GM12891 (cell line): ENCODE measurements at regions not wholly inside any gene's neighbourhood (a gene's known extent, or its start where the extent isn't known, plus 50 kb on each side); places are given as distances from the start of the nearest gene placed in this dataset.

Experiments used
- POLR2A ChIP-seq: IDR thresholded peaks from 2 replicates; pipeline ENCODE4 v1.6.1; 2011; ENCODE audit warnings: low read depth, low read length, control low read depth
- POLR2AphosphoS5 ChIP-seq: IDR thresholded peaks from 2 replicates; pipeline ENCODE4 v1.6.1; 2011; ENCODE audit warnings: low read depth, low read length, control low read depth

- TF ChIP-seq POLR2A (no peak), POLR2AphosphoS5 (no peak)
These were observed 115.5 kb upstream of the NECTIN3 start for GRCh38 chr3:110956081-110956480.
